ENCODE measurements at regions not wholly inside any gene's neighbourhood (a gene's known extent, or its start where the extent isn't known, plus 50 kb on each side); places are given as distances from the start of the nearest gene placed in this dataset.
A peak's percentile ranks its signal among the peaks of the same experiment; 100 is the strongest.
"Not testable (repeated sequence)": the region's sequence is repeated elsewhere in the genome, so short reads cannot be mapped to it uniquely, and the experiment has no call there.

DNA sequence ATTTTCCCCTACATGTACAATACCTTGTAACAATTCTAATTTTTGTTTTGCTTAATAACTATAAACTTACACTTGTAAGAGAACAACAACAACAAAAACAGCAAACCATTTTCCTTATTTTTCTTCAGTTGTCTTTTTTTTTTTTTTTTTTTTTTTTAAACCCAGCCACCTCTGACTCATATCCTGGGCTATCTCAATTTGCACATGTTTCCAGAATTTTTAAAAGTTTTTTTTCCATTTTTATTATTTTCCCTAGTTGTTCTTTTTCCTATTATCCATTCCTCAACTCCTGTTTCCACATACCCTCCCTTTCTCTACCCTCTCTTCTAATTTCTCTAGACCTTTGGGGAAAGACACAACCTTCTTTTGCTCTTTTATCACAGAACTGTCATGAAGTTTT is 112.5 kb downstream of the EFEMP1 start:
- DNase-seq (ENCODE audit: low spot score) = no peak

GRCh38 chr2:55810622-55811020 is 113.0 kb downstream of the EFEMP1 start:
- DNase-seq (ENCODE audit: low spot score) = no peak

GRCh38 chr2:55809875-55810621 is 113.5 kb downstream of the EFEMP1 start:
- no peak for DNase-seq (ENCODE audit: low spot score)

DNA sequence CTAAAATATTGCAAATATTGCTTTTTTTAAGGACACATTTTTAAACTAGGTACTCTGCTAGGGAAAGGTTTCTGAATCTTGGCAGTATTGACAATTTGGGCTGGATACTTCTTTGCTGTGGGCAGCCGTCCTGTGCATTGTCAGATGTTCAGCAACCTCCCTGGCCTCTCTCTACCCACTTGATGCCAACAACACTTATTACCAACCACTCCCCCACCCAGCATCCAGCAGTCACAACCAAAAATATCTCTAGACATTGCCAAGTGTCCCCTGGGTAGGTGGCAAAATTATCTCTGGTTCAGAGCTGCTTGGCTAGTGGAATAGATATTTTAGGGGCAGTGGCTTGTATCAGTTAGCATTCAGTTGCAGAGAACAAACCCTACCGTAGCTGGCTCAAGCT is 114.3 kb upstream of the PNPT1 start:
- DNase-seq (ENCODE audit: low spot score) = no peak

DNA sequence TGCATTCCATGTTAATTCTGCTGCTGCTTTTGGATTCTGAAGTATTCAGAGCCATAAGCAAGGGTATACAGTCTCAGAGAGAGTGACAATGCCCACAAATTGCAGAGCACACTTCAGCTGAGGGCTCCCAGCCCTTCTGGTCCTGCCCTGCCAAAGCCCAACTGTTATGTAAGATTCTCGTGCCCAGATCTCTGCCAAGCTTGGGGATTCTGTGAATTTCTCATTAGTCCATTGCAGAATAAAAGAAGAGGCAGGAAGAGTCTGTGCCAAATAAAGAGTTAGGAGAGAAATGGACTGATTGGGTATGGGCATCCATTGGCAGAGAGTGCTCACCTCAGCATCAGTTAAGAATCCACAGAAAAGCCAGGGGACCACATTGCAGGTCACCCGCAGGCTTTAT is 112.0 kb upstream of the PNPT1 start:
- peak; percentile 58 for DNase-seq (ENCODE audit: low spot score)

DNA sequence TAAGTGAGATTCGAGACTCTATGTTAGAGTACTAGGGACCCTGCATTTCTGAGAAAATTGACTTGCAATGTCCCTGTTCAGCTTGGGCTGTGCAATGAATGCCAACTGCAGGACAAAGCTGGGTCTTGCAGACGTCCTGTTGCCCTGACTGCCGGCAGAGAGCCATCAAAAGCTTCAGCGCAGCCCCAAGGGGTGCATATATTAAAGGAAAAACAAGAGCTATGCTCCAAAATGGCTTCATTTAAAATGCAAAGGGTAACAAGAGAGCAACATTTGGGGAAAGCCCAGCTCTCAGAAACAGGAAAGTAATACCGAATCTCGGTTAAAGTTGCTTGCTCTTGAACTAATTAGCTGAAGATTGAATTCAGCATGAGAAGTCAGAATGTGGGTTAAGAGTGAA is 110.9 kb upstream of the PNPT1 start:
- peak; percentile 78 for DNase-seq (ENCODE audit: low spot score)

- no peak for DNase-seq (ENCODE audit: low spot score)
Observed at GRCh38 chr2:55802067-55802466, 108.4 kb upstream of the PNPT1 start.

DNA sequence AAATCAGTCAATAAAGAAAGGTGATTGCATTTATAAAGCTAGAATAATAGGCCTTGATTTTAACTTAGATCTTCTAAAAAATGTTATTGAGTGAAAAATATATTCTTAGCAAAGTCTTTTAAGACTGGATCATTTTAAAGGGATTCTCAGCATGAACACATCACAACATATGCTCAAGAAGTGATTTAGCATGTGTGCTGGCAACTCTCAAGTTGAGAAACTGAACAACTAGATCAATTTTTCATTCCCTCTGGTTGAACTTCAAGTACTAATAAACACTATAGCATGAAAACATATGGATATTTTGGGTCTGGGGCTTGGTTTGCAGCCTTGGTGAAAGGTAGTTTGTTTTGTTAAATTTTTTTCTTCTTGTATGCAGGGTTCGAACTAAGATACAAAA is 107.8 kb upstream of the PNPT1 start:
- DNase-seq (ENCODE audit: low spot score) = no peak

DNA sequence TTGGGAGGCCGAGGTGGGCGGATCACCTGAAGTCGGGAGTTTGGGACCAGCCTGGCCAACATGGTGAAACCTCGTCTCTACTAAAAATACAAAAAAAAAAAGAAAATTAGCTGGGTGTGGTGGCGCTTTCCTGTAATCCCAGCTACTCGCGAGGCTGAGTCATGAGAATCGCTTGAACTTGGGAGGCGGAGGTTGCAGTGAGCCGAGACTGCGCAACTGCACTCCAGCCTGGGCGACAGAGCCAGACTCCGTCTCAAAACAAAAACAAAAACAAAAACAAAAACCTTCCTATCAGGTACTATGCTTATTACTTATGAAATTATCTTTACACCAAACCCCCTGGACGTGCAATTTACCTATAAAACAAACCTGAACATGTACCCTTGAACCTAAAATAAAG is 106.0 kb upstream of the PNPT1 start:
- not testable (repeated sequence) for DNase-seq (ENCODE audit: low spot score)

- DNase-seq (ENCODE audit: low spot score) = no peak
Observed at GRCh38 chr2:55796121-55796520, 102.5 kb upstream of the PNPT1 start.

DNA sequence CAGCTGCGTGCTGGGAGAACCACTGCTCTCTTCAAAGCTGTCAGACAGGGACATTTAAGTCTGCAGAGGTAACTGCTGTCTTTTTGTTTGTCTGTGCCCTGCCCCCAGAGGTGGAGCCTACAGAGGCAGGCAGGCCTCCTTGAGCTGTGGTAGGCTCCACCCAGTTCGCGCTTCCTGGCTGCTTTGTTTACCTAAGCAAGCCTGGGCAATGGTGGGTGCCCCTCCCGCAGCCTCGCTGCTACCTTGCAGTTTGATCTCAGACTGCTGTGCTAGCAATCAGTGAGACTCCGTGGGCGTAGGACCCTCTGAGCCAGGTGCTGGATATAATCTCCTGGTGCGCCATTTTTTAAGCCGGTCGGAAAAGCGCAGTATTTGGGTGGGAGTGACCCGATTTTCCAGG is 100.0 kb upstream of the PNPT1 start:
- DNase-seq (ENCODE audit: low spot score) = not testable (repeated sequence)

GRCh38 chr2:55786280-55786679 is 92.6 kb upstream of the PNPT1 start:
- peak; percentile 45 for DNase-seq (ENCODE audit: low spot score)

DNA sequence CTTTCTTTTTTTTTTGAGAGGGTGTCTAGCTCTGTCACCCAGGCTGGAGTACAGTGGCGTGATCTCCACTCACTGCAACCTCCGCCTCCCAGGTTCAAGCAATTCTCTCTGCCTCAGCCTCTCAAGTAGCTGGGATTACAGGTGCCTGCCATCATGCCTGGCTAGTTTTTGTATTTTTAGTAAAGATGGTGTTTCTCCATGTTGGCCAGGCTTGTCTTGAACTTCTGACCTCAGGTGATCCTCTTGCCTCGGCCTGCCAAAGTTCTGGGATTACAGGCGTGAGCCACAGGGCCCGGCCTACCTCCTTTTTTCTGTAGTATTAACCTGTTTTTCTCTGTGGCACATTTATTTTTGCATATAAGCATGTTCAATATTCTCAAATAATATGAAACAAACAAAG is 90.1 kb upstream of the PNPT1 start:
- DNase-seq (ENCODE audit: low spot score) = not testable (repeated sequence)

- DNase-seq (ENCODE audit: low spot score) = no peak
Observed at GRCh38 chr2:55782528-55783173, 89.0 kb upstream of the PNPT1 start.

DNA sequence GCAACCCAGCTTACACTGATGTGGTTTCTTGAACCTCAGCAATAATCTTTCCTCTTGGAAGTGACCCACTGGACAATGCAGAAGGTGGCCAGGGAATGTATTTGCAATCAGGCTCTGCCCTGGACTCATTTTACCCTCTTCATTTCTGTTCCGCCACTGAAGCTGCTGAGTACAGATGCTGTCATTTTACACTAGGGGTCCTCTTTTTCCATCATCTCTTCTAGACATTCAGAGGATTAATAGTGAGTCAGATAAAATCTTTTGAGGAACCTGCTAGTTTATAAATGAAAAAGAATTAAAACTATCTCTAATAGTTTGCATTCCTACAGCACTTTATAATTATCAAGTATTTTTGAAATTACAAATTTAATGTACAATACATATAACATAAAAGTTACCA is 87.9 kb upstream of the PNPT1 start:
- DNase-seq (ENCODE audit: low spot score) = no peak

- no peak for DNase-seq (ENCODE audit: low spot score)
Observed at GRCh38 chr2:55780697-55781096, 87.1 kb upstream of the PNPT1 start.

DNA sequence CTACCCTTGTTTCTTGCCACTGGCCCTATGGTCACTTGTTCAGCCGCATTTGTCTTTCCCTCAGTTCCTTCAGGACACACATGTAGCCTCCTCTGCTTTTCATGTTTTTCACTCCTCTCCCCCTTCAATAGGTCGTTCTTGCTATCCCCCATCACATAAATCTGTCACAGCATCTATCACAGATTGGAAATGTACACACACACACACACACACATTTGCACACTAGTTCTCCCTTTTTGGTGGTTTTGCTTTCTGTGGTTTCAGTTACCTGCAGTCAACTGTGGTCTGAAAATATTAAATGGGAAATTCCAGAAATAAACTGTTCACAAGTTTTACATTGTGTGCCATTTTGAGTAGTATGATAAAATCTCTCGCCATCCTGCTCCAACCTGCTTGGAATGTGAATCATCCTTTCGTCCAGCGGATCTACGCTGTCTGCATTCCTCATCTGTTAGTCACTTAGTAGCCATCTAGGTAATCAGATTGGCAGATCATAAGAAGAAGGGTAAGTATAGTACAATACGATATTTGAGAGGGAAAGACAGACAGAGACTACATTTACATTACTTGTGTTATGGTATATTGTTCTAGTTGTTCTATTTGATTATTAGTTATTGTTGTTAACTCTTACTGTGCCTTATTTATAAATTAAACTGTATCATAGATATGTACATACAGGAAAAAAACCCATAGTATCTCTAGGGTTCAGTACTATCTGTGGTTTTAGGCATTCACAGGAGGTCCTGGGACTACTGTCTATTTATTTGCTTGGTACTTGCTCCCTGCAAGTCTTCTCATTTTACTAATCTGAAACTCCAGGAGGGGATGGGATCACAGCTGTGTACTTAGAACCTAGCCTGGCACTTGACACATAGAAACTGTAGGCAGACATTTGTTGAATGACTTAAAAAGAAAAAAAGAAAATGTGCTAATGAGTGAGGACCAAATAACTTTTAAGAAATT is 86.1 kb upstream of the PNPT1 start:
- DNase-seq (ENCODE audit: low spot score) = no peak

GRCh38 chr2:55776966-55777365 is 83.3 kb upstream of the PNPT1 start:
- no peak for DNase-seq (ENCODE audit: low spot score)

- no peak for DNase-seq (ENCODE audit: low spot score)
Observed at GRCh38 chr2:55776479-55776878, 82.8 kb upstream of the PNPT1 start.

DNA sequence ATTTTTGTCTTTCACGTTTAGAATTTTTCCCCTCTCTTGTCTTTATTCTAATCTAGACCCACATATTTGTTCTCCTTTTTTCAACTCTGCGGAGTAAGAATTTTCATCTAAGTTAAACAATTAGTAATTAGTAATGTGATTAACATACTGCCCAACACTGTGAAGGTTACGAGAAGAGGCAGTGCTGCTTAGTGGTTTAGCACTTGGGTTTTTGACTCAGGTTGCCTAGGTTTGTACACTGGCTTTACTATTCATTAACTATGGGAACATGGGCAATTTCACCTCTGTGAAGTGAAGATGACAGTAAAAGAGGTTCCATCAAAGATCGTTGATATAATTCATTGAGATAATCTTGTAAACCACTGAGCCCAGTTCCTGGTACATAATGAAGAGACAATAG is 82.2 kb upstream of the PNPT1 start:
- no peak for DNase-seq (ENCODE audit: low spot score)

GRCh38 chr2:55773651-55774050 is 80.0 kb upstream of the PNPT1 start:
- not testable (repeated sequence) for DNase-seq (ENCODE audit: low spot score)

- no peak for DNase-seq (ENCODE audit: low spot score)
Observed at GRCh38 chr2:55772109-55772980, 78.7 kb upstream of the PNPT1 start.

All from putamen (tissue), 1 donor.